ENCODE measurements at regions not wholly inside any gene's neighbourhood (a gene's known extent, or its start where the extent isn't known, plus 50 kb on each side); places are given as distances from the start of the nearest gene placed in this dataset.

DNA sequence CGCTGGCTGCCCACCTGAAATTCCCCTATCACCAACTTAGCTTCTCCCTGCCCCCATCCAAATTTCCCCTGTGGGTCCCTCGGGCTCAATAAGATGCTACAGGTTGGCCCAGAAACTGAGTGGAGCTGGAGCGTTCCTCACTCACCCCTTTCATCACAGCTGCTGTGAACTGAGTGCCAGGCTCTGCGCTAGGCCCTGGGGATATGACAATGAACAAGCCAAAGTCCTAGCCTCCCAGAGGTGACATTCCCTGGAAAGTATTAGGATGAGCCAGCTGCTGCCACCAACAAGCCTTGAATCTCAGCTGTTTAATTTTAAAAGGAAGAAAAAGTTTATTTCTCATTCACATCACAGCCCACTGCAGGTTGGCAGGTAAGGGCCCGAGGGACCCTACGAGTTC, 86.6 kb upstream of the EYA2 start:
- Histone ChIP-seq H4K20me1 (ENCODE audit: control insufficient read depth, extremely low read depth, insufficient read depth, low read length) (no peaks in the 10 kb centered on the region), H3K36me3 (ENCODE audit: control insufficient read depth in 2 of 2, extremely low read depth in 1 of 2, insufficient read depth in 2 of 2, low read length in 2 of 2) (no peaks in the 10 kb centered on the region), H3K9me1 (ENCODE audit: control insufficient read depth, extremely low read depth, insufficient read depth, low read length) (no peaks in the 10 kb centered on the region), H3K9ac (ENCODE audit: control insufficient read depth, extremely low read depth, insufficient read depth, low read length) (no peak overlapping the region), H3K79me2 (ENCODE audit: control insufficient read depth, insufficient read depth, low read length) (no peaks in the 10 kb centered on the region), H2AFZ (ENCODE audit: control insufficient read depth, low read length) (no peak overlapping the region), H3K27ac (ENCODE audit: control insufficient read depth, insufficient read depth, low read length) (no peak overlapping the region), H3K9me3 (ENCODE audit: control insufficient read depth, low read depth, low read length) (no peaks in the 10 kb centered on the region), H3K4me1 (ENCODE audit: control insufficient read depth, extremely low read depth, insufficient read depth, low read length) (no peaks in the 10 kb centered on the region), H3K4me2 (ENCODE audit: control insufficient read depth, extremely low read depth, insufficient read depth, low read depth, low read length) (no peak overlapping the region), H3K27me3 (ENCODE audit: control insufficient read depth, extremely low read depth, insufficient read depth, low read length) (peaks cover 21% of the 10 kb centered on the region), H3K4me3 (ENCODE audit: control insufficient read depth in 2 of 3, extremely low read depth in 1 of 3, insufficient read depth in 2 of 3, low read depth in 1 of 3, low read length in 3 of 3) (no peak overlapping the region)
- DNase-seq (ENCODE audit: low read depth, low spot score) (no peak), FAIRE-seq (no peak)
- TF ChIP-seq EZH2 (IDR thresholded peaks at IDR 0.05; ENCODE audit: low read length): no peak
- TF ChIP-seq, protein P1, sequence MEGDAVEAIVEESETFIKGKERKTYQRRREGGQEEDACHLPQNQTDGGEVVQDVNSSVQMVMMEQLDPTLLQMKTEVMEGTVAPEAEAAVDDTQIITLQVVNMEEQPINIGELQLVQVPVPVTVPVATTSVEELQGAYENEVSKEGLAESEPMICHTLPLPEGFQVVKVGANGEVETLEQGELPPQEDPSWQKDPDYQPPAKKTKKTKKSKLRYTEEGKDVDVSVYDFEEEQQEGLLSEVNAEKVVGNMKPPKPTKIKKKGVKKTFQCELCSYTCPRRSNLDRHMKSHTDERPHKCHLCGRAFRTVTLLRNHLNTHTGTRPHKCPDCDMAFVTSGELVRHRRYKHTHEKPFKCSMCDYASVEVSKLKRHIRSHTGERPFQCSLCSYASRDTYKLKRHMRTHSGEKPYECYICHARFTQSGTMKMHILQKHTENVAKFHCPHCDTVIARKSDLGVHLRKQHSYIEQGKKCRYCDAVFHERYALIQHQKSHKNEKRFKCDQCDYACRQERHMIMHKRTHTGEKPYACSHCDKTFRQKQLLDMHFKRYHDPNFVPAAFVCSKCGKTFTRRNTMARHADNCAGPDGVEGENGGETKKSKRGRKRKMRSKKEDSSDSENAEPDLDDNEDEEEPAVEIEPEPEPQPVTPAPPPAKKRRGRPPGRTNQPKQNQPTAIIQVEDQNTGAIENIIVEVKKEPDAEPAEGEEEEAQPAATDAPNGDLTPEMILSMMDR (optimal IDR thresholded peaks at IDR 0.05 in 1 of 3, IDR thresholded peaks at IDR 0.05 in 1 of 3, conservative IDR thresholded peaks at IDR 0.05 in 1 of 3; ENCODE audit: extremely low read depth in 1 of 3, insufficient read depth in 2 of 3, low read length in 3 of 3): no peak
- dilution Hi-C loops (cut with MboI; ENCODE audit: extremely low pct_ligation_motif_present, low sequenced_read_pairs): no loop called here

DNA sequence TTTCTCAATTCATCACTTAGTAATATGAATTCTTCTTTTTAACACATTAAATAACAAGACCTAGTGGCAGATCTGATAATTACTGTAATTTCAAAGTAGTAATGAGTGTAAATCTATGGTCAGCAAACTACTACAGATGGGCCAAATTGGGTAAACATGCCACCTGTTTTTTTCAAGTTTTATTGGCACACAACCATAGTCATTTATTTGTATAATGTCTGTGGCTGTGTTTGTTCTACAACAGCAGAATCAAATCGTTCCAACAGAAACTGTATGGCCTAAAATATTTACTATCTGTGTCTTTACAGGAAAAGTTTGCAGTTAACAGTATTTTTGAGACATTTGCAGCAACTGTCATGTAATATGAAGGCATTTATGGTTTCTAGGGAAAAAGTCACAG, 86.1 kb upstream of the EYA2 start:
- Histone ChIP-seq H3K9me3 (ENCODE audit: control insufficient read depth, low read depth, low read length) (no peaks in the 10 kb centered on the region), H3K9me1 (ENCODE audit: control insufficient read depth, extremely low read depth, insufficient read depth, low read length) (no peaks in the 10 kb centered on the region), H3K4me2 (ENCODE audit: control insufficient read depth, extremely low read depth, insufficient read depth, low read depth, low read length) (no peak overlapping the region), H3K36me3 (ENCODE audit: control insufficient read depth in 2 of 2, extremely low read depth in 1 of 2, insufficient read depth in 2 of 2, low read length in 2 of 2) (no peaks in the 10 kb centered on the region), H4K20me1 (ENCODE audit: control insufficient read depth, extremely low read depth, insufficient read depth, low read length) (no peaks in the 10 kb centered on the region), H3K4me3 (ENCODE audit: control insufficient read depth in 2 of 3, extremely low read depth in 1 of 3, insufficient read depth in 2 of 3, low read depth in 1 of 3, low read length in 3 of 3) (no peak overlapping the region), H3K4me1 (ENCODE audit: control insufficient read depth, extremely low read depth, insufficient read depth, low read length) (no peaks in the 10 kb centered on the region), H3K27me3 (ENCODE audit: control insufficient read depth, extremely low read depth, insufficient read depth, low read length) (peaks cover 21% of the 10 kb centered on the region), H2AFZ (ENCODE audit: control insufficient read depth, low read length) (no peak overlapping the region), H3K27ac (ENCODE audit: control insufficient read depth, insufficient read depth, low read length) (no peak overlapping the region), H3K9ac (ENCODE audit: control insufficient read depth, extremely low read depth, insufficient read depth, low read length) (no peak overlapping the region), H3K79me2 (ENCODE audit: control insufficient read depth, insufficient read depth, low read length) (no peaks in the 10 kb centered on the region)
- dilution Hi-C loops (cut with MboI; ENCODE audit: extremely low pct_ligation_motif_present, low sequenced_read_pairs): no loop called here
- no peak for TF ChIP-seq EZH2 (IDR thresholded peaks at IDR 0.05; ENCODE audit: low read length)
- TF ChIP-seq, protein P1 (optimal IDR thresholded peaks at IDR 0.05 in 1 of 3, IDR thresholded peaks at IDR 0.05 in 1 of 3, conservative IDR thresholded peaks at IDR 0.05 in 1 of 3; ENCODE audit: extremely low read depth in 1 of 3, insufficient read depth in 2 of 3, low read length in 3 of 3): no peak
- no peak for DNase-seq (ENCODE audit: low read depth, low spot score)
- FAIRE-seq: no peak
